Amygdala (tissue), 56 donors: ENCODE measurements at regions not wholly inside any gene's neighbourhood (a gene's known extent, or its start where the extent isn't known, plus 50 kb on each side); places are given as distances from the start of the nearest gene placed in this dataset.
"Not testable (repeated sequence)": the region's sequence is repeated elsewhere in the genome, so short reads cannot be mapped to it uniquely, and the experiment has no call there.

Source experiments
- DNase-seq, 56 donors: peaks; one replicate each; lab custom pipeline; 2025; lab: John Stamatoyannopoulos, UW

DNA sequence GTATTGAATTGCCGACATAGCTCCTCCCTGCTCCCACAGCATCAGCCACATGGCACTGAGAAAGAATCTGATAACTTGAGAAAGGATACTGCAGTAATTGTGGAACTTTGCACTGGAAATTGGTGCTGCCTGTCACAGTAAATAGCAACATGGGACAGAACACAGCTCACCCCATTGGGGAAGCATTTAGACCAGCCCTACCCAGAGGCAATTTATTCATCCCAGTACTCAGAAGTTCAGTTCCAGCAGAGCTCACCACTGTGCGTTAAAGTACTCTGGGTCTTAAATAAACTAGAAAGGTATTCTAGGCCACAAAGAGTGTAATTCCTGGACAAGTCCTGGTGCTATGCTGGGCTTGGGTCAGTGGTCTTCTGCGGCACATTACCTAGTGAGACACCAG, 347.1 kb downstream of the PYDC2 start:
- no peak for DNase-seq

- DNase-seq, result no peak
Measured at GRCh38 chr3:191809326-191809949, 348.5 kb downstream of the PYDC2 start.

DNA sequence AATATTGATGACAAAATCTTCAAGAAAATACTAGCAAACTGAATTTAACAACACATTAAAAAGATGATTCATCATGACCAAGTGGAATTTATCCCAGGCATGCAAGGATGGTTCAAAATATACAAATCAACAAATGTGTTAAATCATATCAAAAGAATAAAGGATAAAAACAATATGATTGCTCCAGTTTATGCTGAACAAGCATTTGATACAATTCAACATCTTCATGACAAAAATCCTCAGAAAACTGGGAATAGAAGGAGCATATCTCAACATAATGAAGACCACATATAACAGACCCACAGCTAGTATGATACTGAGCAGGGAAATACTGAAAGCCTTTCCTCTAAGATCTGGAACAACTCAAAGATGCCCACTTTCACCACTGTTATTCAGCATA, 352.3 kb downstream of the PYDC2 start:
- no peak for DNase-seq

DNA sequence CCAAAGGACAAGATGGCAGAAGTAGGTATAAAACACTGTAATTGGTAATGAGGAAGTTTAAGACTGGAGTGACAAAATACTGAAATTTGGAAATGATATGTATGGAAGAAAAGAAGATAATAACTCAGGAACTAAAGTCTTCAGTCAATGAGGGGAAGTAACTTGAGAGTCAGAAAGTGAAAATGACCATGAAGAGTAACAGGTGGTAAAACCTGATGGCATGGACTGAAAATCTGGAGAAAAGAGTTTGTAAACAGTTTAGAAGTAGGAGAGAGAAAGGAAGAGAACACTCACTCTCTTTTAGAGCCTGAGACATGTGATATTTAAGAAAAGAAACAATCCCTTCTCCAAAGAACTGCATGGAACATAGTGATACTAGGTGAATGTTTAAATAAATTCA, 387.9 kb downstream of the PYDC2 start:
- DNase-seq, result no peak

- no peak for DNase-seq
Measured at GRCh38 chr3:191859531-191859930, 398.6 kb downstream of the PYDC2 start.

GRCh38 chr3:191869738-191870415, 408.9 kb downstream of the PYDC2 start:
- no peak for DNase-seq

GRCh38 chr3:191873736-191874135, 412.8 kb downstream of the PYDC2 start:
- no peak for DNase-seq

DNA sequence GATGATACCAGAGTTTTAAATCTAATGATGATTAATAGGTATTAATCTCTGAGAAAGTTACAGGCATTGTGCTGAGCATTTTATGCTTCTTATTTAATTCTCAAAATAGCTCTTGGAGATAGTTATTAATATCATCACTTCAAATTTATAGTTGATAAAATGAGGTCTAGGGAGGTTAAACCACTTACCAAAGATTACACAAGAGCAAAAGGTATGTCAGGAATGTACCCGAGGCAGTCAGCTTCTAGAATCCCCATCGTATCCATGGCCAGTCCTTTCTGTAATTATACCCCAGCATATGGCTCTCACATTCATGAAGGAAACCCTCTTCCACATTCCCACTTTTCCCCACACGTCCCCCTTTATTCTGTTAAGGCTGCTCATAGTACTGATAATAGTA, 421.3 kb downstream of the PYDC2 start:
- no peak for DNase-seq

DNA sequence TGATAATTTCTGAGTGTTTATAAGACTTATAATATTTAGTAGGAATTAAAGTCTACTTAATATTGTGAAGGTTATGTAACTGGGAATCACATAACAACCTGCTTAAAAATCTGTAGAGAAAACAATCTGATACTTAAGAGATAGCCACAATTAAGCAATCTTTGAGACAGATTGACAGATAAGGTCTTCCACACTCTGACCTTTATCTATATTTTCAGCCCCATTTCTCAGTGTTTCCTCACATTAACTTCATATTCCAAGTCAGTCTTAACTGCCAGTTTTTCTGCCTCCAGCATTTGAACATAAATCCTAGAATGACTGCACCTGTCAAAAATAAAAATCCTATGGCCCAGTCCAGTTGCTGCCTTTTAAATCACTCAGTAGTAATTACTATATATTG, 423.2 kb downstream of the PYDC2 start:
- no peak for DNase-seq

GRCh38 chr3:191889106-191889505, 428.1 kb downstream of the PYDC2 start:
- peak in 1 of 56 donors; percentile 0 for DNase-seq

- DNase-seq, result no peak
Measured at GRCh38 chr3:191889756-191890155, 428.8 kb downstream of the PYDC2 start.

DNA sequence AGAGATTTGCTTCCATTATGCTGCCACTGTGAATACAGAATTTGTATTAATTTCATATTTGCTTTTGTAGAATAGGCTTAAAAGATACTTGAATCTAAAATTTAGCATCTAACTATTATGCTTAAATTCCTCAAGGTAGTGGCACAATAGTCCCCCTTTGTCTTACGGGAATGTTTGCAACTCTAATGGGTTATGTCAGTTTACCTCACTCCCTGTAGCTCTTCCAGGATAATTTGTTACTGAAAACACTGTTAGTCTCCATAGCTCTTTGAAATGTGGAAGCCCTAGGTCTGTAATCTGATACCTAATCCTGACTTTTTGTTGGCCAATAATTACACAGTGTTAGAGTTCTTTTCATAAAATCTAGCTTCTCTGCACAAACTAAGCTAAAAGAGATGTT, 433.4 kb downstream of the PYDC2 start:
- DNase-seq, result no peak

- DNase-seq, result no peak
Measured at GRCh38 chr3:191901741-191902140, 440.8 kb downstream of the PYDC2 start.

GRCh38 chr3:191912616-191913204, 451.7 kb downstream of the PYDC2 start:
- no peak for DNase-seq

DNA sequence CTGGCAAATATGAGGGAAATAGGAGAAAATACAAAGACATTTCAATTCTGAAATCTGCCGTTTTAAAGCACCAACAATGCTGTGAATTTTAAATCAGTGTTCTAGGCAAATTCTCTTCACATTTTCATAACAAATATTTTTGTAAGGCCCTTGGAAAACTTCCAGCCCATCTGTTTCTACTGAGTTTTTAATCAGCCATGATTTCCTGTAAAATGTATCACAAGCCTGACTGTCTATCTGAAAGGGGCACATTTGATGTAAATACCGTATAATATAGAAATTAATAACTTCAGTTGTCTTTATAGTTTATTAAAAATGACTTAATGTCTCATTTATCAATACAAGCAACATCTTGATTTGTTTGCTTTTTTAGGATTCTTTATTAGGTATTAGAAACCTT, 454.7 kb downstream of the PYDC2 start:
- peak in 2 of 56 donors; percentile 0 to 3 for DNase-seq

DNA sequence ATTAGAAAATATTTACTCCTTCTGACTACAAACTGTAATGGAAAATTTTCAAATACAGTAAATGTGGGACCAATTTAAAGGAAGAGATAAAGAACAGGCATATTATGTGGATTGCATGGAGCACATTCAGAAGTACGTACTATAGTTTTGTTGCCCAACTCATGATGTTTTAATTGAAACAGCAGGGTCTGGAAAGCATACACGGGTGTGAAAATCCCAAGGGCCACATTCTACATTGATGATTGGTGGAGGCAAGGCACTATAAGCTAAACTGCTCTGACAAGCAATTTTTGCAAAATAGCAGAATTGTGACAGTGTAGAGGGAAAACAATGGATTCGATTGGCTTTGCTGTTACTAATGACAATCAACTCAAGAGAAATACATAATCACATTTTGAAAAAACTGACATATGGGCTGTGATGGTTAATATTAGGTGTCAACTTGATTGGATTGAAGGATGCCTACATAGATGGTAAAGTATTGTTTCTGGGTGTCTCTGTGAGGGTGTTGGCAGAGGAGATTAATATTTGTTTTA, 458.6 kb downstream of the PYDC2 start:
- no peak for DNase-seq

DNA sequence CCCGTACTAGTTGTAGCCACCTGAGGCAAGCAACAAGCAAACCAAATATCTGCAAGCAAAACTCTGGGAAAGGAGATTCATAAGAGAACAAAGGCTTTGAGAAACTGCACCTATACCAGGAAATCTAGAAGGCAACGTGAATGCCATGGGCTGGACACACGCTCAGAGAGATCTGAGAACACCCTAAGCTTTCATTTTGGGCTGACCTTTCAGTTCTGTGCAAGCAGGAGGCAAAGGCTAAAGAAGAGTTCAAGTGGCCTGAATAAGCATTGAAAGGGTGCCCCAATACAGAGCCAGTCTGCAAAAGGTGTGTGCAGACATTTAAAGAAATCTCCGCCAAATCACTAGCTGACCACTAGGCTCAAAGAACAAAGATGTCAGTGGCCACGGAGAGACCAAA, 461.6 kb downstream of the PYDC2 start:
- DNase-seq, result no peak

DNA sequence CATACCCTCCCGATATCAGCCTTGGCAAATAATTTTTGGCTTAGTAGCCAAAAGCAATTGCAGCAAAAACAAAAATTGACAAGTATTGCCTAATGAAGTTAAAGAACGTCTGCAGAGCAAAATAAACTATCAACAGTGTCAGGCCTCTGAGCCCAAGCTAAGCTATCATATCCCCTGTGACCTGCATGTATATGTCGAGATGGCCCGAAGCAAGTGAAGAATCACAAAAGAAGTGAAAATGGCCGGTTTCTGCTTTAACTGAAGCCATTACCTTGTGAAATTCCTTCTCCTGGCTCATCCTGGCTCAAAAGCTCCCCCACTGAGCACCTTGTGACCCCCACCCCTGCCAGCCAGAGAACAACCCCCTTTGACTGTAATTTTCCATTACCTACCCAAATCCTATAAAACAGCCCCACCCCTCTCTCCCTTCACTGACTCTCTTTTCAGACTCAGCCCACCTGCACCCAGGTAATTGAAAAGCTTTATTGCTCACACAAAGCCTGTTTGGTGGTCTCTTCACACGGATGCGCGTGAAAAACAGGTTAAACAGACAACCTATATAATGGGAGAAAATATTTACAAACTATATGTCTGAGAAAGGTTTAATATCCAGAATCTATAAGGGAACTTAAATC, 466.3 kb downstream of the PYDC2 start:
- not testable (repeated sequence) for DNase-seq

DNA sequence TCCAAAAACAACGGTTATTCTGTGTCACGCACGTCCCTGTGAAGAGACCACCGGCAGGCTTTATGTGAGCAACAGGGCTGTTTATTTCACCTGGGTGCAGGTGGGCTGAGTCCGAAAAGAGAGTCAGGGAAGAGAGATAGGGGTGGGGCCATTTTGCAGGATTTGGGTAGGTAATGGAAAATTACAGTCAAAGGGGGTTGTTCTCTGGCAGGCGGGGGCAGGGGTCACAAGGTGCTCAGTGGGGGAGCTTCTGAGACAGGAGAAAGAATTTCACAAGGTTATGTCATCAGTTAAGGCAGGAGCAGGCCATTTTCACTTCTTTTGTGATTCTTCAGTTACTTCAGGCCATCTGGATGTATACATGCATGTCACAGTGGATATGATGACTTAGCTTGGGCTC, 467.0 kb downstream of the PYDC2 start:
- not testable (repeated sequence) for DNase-seq

GRCh38 chr3:191944835-191945234, 483.9 kb downstream of the PYDC2 start:
- DNase-seq, result no peak

- no peak for DNase-seq
Measured at GRCh38 chr3:191952186-191952585, 491.2 kb downstream of the PYDC2 start.
